ENCODE measurements at regions not wholly inside any gene's neighbourhood (a gene's known extent, or its start where the extent isn't known, plus 50 kb on each side); places are given as distances from the start of the nearest gene placed in this dataset.

GRCh38 chr18:51522338-51522737 is 324.9 kb upstream of the MEX3C start:
- no peak for TF ChIP-seq POLR2A (IDR thresholded peaks at IDR 0.05; ENCODE audit: low read length)
- no peak for TF ChIP-seq GATA1 (IDR thresholded peaks at IDR 0.05; ENCODE audit: low read depth, low read length)
